Germinal center (tissue), 1 donor: ENCODE measurements at regions not wholly inside any gene's neighbourhood (a gene's known extent, or its start where the extent isn't known, plus 50 kb on each side); places are given as distances from the start of the nearest gene placed in this dataset.

Experiments used
- DNase-seq: peaks from one replicate; pipeline ENCODE4 v3.0.0; 2012; ENCODE audit warnings: mixed read lengths, low spot score

DNA sequence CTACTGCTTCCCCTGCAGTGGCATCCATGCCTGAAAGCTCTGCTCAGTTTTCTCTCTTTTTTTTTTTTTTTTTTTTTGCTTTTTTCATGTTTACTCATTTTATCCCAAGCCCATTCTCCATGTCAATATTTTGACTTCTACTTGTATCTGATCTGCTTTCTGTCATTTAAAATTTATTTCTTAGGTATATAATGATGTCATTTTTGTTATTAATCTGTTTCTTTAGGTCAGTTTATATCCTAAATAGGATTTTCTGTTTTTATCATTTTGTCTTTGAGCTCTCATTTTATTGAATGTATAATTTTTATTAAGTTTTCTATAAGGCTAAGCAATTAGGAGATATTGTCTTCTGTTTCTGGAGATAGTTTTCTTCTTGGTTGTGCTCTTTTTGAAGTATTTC lies 138.5 kb upstream of the PMEPA1 start:
- DNase-seq, result no peak

DNA sequence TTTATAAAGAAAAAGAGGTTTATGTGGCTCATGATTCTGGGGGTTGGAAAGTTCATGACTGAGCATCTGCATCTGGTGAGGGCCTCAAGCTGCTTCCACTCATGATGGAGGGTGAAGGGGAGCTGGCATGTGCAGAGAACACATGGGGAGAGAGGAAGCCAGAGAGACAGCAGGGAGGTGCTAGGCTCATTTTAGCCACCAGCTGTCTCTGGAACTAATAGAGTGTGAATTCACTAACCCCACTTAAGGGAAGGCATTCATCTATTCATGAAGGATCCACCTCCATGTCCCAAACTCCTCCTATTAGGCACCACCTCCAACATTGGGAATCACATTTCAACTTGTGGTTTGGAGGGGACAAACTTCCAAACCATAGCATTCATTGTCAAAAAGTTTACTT lies 137.3 kb upstream of the PMEPA1 start:
- no peak for DNase-seq

DNA sequence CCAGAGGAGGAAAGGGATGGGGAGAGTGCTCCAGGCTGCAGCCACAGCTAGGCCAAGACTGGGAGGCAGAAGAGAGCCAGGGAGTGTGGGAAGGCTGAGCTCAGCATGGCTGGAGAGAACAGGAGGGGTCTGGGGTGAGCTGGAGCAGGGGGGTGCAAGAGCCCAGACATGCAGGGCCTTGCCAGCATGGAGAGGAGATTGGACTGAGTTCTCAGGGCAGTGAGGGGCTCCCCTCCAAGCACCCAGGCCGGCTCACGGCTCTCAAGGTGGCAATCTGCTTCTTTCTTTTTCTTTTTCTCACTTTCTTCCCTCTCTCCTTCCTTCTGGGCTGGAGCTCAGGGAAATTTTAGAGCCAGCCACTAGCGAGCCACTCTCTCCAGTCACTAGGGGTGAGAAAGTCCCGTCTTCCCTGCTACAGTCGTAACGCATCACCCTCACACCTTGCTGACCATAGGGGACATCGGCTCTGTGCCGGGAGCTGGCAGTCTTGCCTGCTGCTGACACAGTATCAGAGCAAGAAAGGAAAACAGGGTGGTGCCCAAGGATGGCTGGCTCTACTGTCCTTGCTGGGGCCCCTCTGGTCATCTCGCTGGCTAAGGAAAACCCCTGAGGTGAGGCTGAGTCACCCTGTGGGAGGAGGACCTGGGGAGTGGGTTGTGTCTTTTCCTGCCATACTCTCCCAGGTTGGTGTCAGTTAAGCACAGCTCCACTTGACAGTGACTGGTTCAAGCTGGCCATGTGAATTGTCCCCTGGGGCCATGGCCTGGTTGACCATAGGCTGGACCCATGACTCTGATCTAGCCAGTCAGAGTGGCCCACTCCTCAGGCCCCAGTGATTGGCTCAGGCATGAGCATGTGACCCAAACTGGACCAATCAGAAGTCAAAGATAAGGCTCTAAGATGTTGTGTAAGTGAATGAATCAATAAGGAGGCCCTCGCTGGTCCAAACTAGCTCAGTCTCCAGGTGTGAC lies 135.1 kb upstream of the PMEPA1 start:
- DNase-seq, result no peak

- DNase-seq, result no peak
These were observed 134.3 kb upstream of the PMEPA1 start for GRCh38 chr20:57843941-57844625.

GRCh38 chr20:57842720-57843119 lies 132.9 kb upstream of the PMEPA1 start:
- no peak for DNase-seq

GRCh38 chr20:57841297-57841866 lies 131.6 kb upstream of the PMEPA1 start:
- no peak for DNase-seq

- no peak for DNase-seq
These were observed 130.9 kb upstream of the PMEPA1 start for GRCh38 chr20:57840504-57841296.

DNA sequence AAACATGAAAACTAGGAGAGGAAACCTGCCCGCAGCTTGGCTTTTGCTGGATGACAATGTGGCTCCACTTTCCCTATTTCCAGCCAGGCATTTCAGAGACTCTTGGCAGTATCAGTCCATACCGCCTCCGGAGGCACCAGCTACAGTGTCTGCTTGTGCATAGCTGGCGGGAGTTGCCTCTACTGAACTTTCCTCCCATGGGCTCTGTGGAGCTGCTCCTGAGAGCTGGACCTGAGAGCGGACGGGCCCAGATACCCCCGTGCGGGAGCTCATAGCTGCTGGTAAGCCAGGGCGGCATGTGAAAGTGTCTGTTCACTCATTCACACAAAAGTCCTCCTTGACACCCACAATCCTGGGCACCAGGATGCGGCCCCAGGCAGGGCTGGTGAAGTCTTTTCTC lies 130.3 kb upstream of the PMEPA1 start:
- DNase-seq, result no peak

- no peak for DNase-seq
These were observed 128.9 kb upstream of the PMEPA1 start for GRCh38 chr20:57838670-57839151.

- DNase-seq, result no peak
These were observed 127.6 kb upstream of the PMEPA1 start for GRCh38 chr20:57837208-57838035.

GRCh38 chr20:57835588-57836455 lies 126.0 kb upstream of the PMEPA1 start:
- DNase-seq, result no peak

DNA sequence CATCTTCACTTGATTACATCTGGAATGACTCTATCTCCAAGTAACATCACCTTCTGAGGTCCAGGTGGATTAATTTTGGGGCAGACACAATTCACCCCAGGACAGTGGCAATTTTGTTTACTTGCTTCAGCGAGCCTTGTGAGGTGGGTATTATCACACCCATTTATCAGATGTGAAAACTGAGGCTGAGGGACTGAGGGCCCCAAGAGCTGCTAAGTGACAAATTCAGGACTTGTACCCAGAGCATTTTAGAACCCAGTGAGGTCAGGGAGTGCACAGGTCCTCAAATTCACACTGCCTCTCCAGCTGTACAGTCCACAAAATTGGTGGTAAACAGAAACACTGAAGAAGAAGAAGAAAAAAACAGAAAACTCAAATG lies 125.2 kb upstream of the PMEPA1 start:
- no peak for DNase-seq

DNA sequence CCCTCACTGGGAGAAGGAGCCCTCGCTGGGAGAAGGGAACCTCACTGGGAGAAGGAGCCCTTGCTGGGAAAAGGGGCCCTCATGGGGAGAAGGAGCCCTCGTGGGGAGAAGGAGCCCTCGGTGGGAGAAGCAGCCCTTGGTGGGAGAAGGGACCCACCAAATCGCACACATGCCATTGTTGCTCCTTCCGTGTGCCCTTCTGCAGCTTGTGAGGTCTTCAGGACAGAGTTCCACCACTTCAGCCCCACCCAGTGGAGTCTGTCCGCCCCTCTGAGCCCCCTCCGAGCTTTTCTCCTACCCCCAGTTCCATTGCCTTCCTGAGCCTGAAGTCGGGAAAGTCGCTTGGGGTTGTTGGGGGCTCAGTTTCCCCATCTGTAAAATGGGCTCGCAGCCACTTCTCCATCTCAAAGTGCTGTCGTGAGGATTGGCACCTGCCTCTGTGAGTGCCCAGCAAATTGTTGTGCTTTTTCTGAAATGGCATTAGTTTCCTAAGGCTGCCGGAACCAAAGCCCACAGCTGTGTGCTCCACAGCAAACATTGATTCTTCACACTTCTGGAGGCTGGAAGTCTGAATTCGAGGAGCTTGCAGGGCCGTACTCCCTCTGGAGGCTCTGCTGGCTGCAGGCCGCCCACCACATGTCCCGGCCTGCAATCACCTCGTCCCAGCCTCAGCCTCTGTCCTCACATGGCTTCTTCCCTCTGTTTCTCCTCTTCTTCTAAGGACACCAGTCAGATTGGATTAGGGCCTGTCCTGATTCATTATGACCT lies 124.7 kb upstream of the PMEPA1 start:
- no peak for DNase-seq

GRCh38 chr20:57831993-57832585 lies 122.3 kb upstream of the PMEPA1 start:
- no peak for DNase-seq

DNA sequence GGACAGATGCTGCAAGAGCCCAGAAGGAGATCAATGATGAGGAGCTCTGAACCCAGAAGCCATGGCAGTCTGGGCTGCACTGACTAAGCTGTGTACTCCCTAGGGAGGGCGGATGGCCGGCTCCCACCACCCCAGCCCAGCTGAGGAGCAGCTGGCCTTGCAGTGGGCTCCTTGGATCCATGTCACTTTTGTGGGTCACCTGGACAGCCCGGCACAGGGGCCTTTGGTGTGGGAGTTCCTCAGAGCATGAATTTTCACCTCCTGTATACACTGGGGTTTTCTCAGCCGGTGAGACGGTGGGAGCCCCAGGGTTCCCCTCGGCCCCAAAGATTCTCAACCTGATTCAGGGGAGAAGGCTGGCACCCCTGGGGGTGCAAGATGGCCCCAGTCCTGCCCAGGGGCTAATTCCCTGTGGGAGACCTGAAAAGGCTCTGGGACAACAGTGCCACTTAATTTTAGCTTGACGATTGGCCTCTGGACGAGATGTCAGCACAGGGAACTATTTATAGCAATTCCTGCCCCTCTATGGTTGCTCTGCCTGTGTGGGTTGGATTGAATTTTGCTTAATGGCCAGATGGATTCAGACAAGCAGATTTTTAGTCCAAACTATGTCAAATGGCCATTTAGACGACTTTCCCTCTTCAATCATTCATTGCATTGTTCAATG lies 121.6 kb upstream of the PMEPA1 start:
- no peak for DNase-seq

- no peak for DNase-seq
These were observed 120.7 kb upstream of the PMEPA1 start for GRCh38 chr20:57830515-57830895.

- no peak for DNase-seq
These were observed 120.1 kb upstream of the PMEPA1 start for GRCh38 chr20:57829805-57830514.

DNA sequence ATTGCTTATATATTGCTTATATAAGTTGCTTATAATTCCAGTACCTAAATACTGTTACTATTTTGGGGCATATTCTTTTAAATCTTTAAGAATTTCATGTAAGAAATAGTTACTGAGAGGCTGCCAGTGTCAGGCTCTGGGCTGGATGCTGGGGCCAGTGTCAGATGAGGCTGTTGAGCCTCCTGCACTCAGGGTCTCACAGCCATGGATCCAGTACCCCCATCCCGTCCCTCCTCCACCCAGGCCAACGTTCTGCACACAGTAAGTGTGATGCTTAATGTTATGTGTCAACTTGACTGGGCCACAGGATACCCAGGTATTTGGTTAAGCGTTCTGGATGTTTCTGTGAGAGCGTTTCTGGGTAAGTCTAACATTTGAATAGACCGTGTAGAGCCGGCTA lies 119.5 kb upstream of the PMEPA1 start:
- no peak for DNase-seq
